ENCODE measurements at regions not wholly inside any gene's neighbourhood (a gene's known extent, or its start where the extent isn't known, plus 50 kb on each side); places are given as distances from the start of the nearest gene placed in this dataset.

- Mint-ChIP-seq H3K4me3 (no peak overlapping the region), H3K27ac (no peak overlapping the region), H3K4me1 (ENCODE audit: low read depth) (no peaks in the 10 kb centered on the region), H3K9me3 (peaks cover 12% of the 10 kb centered on the region), H3K27me3 (peaks cover 18% of the 10 kb centered on the region), H3K36me3 (ENCODE audit: low read depth) (no peaks in the 10 kb centered on the region)
- ATAC-seq (ENCODE audit: poor library complexity) = no peak
- Histone ChIP-seq H3K9me3 (ENCODE audit: control insufficient read depth in 1 of 2, insufficient read depth in 1 of 2, low read length in 2 of 2) (peaks cover 0 to 6% of the 10 kb centered on the region in 2 experiments), H3K27ac (ENCODE audit: low read depth in 1 of 2, low read length in 2 of 2) (no peak overlapping the region), H3K4me1 (ENCODE audit: insufficient read depth, low read length) (no peaks in the 10 kb centered on the region), H3K4me3 (ENCODE audit: low read length) (no peak overlapping the region), H3K27me3 (ENCODE audit: control insufficient read depth in 1 of 2, insufficient read depth in 2 of 2, low read length in 2 of 2) (no peaks in the 10 kb centered on the region), H3K36me3 (ENCODE audit: insufficient read depth, low read length) (no peaks in the 10 kb centered on the region)
- CTCF ChIA-PET = no interaction called here
- DNase-seq = no peak
- no peak for TF ChIP-seq CTCF (IDR thresholded peaks at IDR 0.05)
- intact Hi-C loops (cut with DNase I, micrococcal nuclease) = no loop called here
- POLR2A ChIA-PET = no interaction called here
Measured at GRCh38 chr4:101555341-101555880, 208.1 kb upstream of the PPP3CA start.

GRCh38 chr4:101540336-101540735 is 193.0 kb upstream of the PPP3CA start:
- Histone ChIP-seq H3K4me1 (ENCODE audit: insufficient read depth, low read length) (no peaks in the 10 kb centered on the region), H3K9me3 (ENCODE audit: control insufficient read depth in 1 of 2, insufficient read depth in 1 of 2, low read length in 2 of 2) (no peaks in the 10 kb centered on the region), H3K36me3 (ENCODE audit: insufficient read depth, low read length) (no peaks in the 10 kb centered on the region), H3K4me3 (ENCODE audit: low read length) (no peak overlapping the region), H3K27me3 (ENCODE audit: control insufficient read depth in 1 of 2, insufficient read depth in 2 of 2, low read length in 2 of 2) (no peaks in the 10 kb centered on the region), H3K27ac (ENCODE audit: low read depth in 1 of 2, low read length in 2 of 2) (no peak overlapping the region)
- H3K36me3 Mint-ChIP-seq (ENCODE audit: low read depth) = no peaks in the 10 kb centered on the region
- no peaks in the 10 kb centered on the region for H3K4me1 Mint-ChIP-seq (ENCODE audit: low read depth)
- DNase-seq = no peak
- no peak overlapping the region for H3K4me3 Mint-ChIP-seq
- ChIA-PET CTCF (no interaction called here), POLR2A (no interaction called here)
- no peak for TF ChIP-seq CTCF (IDR thresholded peaks at IDR 0.05)
- intact Hi-C loops (cut with DNase I, micrococcal nuclease) = no loop called here
- no peak overlapping the region for H3K27ac Mint-ChIP-seq
- peaks cover 27% of the 10 kb centered on the region for H3K27me3 Mint-ChIP-seq
- ATAC-seq (ENCODE audit: poor library complexity) = no peak
- peaks cover 5% of the 10 kb centered on the region for H3K9me3 Mint-ChIP-seq

GRCh38 chr4:101528526-101528925 is 181.2 kb upstream of the PPP3CA start:
- ATAC-seq (ENCODE audit: poor library complexity) (no peak), DNase-seq (no peak)
- Histone ChIP-seq H3K4me1 (ENCODE audit: insufficient read depth, low read length) (no peaks in the 10 kb centered on the region), H3K36me3 (ENCODE audit: insufficient read depth, low read length) (no peaks in the 10 kb centered on the region), H3K27me3 (ENCODE audit: control insufficient read depth in 1 of 2, insufficient read depth in 2 of 2, low read length in 2 of 2) (no peaks in the 10 kb centered on the region), H3K27ac (ENCODE audit: low read depth in 1 of 2, low read length in 2 of 2) (no peak overlapping the region), H3K4me3 (ENCODE audit: low read length) (no peak overlapping the region), H3K9me3 (ENCODE audit: control insufficient read depth in 1 of 2, insufficient read depth in 1 of 2, low read length in 2 of 2) (no peaks in the 10 kb centered on the region)
- intact Hi-C loops (cut with DNase I, micrococcal nuclease) = loop anchor here in 1 of 2 experiments (10.0 kb wide), 1 partner anchor 184 kb away; the partner anchor contains the start of gene PPP3CA
- no peaks in the 10 kb centered on the region for H3K36me3 Mint-ChIP-seq (ENCODE audit: low read depth)
- ChIA-PET CTCF (no interaction called here), POLR2A (no interaction called here)
- no peak overlapping the region for H3K4me3 Mint-ChIP-seq
- H3K27ac Mint-ChIP-seq = no peak overlapping the region
- peaks cover 12% of the 10 kb centered on the region for H3K4me1 Mint-ChIP-seq (ENCODE audit: low read depth)
- H3K9me3 Mint-ChIP-seq = no peaks in the 10 kb centered on the region
- no peak for TF ChIP-seq CTCF (IDR thresholded peaks at IDR 0.05)
- peaks cover 37% of the 10 kb centered on the region for H3K27me3 Mint-ChIP-seq

Data from CD4-positive, alpha-beta T cell (primary cell).